Ovary (tissue), 3 donors: ENCODE measurements at regions not wholly inside any gene's neighbourhood (a gene's known extent, or its start where the extent isn't known, plus 50 kb on each side); places are given as distances from the start of the nearest gene placed in this dataset.

Source experiments
- CTCF ChIP-seq, 3 donors: fragments of 450-650 bp in 2 of 3; fragments of 200-600 bp in 1 of 3; IDR thresholded peaks; one replicate each; pipeline versions ENCODE4 v1.5.1 to v1.8.0; 2016 to 2022; ENCODE audit warnings: antibody characterized with exemption in 3 of 3, mild to moderate bottlenecking in 1 of 3
- EP300 ChIP-seq: sonication (generic); formaldehyde crosslinking; IDR thresholded peaks from one replicate; pipeline ENCODE4 v1.6.1; 2017; ENCODE audit warnings: antibody characterized with exemption
- POLR2A ChIP-seq: fragments of 450-650 bp; IDR thresholded peaks from one replicate; pipeline ENCODE4 v1.6.1; 2017; ENCODE audit warnings: antibody characterized with exemption, mild to moderate bottlenecking, moderate library complexity
- donor health status: DM: no; HTN: no; CAD: no.

GRCh38 chr13:95477187-95477586, 75.3 kb upstream of the CLDN10 start:
- no peak for TF ChIP-seq CTCF (IDR thresholded peaks at IDR 0.05)
- no peak for TF ChIP-seq POLR2A
- TF ChIP-seq EP300: no peak
